Midbrain (tissue), 1 donor: ENCODE measurements at regions not wholly inside any gene's neighbourhood (a gene's known extent, or its start where the extent isn't known, plus 50 kb on each side); places are given as distances from the start of the nearest gene placed in this dataset.
A peak's percentile ranks its signal among the peaks of the same experiment; 100 is the strongest.

Source experiments
- DNase-seq: peaks from one replicate; lab custom pipeline; 2025; lab: John Stamatoyannopoulos, UW

- DNase-seq: no peak
Observed at GRCh38 chr4:111798840-111799239, 346.4 kb upstream of the FAM241A start.

GRCh38 chr4:111800551-111800950 is 344.7 kb upstream of the FAM241A start:
- no peak for DNase-seq

- DNase-seq: no peak
Observed at GRCh38 chr4:111802191-111802590, 343.1 kb upstream of the FAM241A start.

DNA sequence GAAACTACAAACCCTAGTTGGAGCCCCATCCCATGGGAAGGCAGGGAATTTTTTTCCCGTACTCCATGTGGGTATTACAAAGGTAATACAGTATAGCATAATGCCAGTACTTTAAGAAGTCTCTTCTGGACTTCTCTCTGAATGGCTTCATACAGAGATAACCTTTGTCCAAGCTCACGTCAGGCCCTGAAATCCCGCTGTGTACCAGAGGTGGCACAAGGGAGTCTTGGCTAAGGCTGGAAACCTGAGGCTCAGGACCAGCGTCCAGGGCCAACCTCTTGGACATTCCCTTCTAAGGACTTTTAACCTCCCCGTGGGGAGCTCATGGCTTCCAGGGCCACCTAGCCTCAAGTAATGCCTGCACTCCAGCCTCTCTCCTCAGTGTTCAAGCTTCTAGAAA is 338.9 kb upstream of the FAM241A start:
- no peak for DNase-seq

GRCh38 chr4:111807576-111807975 is 337.7 kb upstream of the FAM241A start:
- no peak for DNase-seq

DNA sequence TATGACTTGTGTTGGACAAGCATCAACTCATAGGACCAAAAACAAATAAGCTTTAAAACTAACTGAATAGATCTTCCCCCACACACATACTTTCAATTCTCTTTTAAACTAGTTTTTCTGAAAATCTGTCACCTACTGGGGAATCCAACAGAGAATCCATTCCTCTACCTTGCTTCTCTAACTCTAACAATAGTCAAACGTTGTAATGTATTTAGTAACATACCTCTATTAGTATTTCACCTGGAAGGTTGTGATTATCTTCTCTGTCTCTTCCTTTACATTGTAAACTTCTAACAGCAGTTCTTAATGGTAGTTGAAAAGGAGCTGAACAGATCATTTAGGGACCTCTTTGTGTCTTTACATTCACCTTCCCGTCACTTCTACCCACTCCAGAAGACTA is 337.1 kb upstream of the FAM241A start:
- DNase-seq: no peak

GRCh38 chr4:111811661-111812060 is 333.6 kb upstream of the FAM241A start:
- DNase-seq: no peak

DNA sequence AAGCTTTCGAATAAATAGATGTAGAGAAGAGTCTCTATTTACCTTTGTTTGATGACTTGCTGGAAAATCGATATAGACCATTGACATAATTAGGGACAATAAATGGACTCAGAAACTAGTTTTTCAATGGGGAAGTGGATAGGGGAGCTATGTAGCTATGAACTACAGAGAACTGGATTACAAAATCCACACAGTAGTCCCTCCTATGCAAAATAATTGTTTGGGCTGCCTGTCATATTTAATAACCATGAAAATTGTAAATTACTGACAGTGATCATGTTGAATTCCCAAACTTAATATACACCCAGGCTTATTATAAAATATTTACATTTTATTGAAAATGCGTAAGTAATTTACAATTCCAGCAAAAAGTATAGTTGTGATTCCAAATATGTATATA is 333.1 kb upstream of the FAM241A start:
- no peak for DNase-seq

DNA sequence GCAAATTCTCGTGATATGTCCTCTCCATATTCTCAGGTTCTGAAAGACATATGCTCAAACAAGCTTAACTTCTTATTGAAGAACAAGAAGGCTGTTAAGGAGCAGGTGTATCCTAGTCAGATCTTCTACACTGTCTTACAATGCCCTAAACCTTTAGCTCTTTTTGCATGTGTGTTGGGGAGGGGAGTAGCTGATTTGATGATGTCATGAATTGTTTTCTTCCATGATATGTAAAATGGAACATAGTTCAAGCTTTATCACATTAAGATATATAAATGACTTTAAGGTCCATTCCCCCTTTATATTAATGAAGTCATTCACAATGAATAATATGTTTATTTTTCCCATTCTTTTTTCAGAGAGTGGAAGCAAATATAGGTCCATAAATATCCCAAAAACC is 332.5 kb upstream of the FAM241A start:
- no peak for DNase-seq

DNA sequence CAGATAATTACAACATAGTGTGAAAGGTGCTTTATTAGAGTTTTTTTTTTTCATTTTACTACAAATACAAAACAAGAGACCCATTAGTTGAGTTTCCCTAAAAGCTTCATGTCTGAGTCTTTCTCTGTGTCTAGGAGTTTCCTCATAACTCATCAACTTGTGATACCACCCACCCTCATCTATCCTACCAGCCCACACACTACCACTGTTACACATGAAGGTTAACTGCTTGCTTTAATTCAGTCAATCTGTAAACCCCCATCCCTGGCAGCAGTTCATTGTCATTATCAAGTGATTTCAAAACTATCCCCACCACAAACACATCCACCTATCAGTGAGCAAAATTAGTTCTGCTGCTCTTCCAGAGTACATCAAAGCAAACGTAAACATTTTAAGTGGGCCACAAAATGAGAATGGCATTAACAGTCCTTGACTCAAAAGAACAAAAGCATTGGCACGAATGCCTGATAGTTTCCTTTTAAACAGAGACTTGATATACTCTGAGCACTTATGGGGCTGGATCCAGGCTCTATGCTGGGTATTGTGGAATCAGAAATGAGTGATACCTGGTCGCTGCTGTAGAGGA is 331.6 kb upstream of the FAM241A start:
- no peak for DNase-seq

DNA sequence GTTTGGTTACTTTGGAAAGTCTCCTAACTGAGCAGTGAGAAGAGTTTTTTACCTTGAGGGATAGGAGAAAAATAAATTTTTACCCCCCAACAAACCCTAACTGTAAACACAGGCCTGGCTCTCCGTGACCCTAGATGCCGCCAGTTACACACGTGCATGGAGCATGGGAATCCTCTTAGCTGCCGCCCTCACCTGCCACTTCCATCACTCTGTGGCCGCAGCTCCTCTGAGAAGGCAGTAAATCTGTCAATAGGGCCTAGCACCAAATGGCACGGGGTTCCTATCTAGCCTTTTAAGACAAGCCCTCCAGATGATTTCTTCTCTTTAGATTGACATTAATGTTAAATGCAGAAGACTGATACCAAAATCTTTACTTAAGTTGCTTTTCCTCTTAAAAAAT is 330.3 kb upstream of the FAM241A start:
- no peak for DNase-seq

GRCh38 chr4:111821342-111821741 is 323.9 kb upstream of the FAM241A start:
- DNase-seq: no peak

DNA sequence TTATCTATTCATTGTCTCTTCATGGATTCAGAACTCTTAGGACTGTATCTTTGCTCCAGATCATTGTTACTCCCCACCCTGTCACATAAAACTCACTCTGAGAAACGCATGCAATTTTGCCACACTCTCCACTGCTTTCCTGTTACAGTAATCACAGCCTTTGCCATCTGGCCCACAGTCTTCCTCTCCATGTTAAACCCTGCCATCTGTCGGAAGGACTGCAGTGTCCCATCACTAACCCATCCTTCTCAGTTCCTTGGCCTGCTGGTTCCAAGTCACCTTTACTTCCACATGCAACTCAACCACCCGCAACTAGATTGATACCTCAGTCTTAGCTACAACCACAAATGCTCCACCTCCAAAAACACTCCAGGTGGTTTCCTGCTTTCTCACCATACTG is 308.7 kb upstream of the FAM241A start:
- DNase-seq: no peak

DNA sequence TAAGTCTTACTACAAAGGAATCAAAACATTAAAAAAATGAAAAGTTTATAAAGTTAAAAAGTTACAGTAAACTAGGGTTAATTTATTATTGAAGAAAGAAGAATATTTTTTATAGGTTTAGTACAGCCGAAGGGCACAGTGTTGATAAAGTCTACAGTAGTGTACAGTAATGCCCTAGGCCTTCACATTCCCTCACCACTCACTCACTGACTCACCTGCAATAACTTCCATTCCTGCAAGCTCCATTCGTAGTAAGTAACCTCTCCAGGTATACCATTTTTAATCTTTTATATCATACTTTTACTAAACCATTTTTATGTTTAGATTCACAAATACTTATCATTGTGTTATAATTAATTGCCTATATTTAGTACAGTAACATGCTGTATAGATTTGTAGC is 307.5 kb upstream of the FAM241A start:
- DNase-seq: no peak

GRCh38 chr4:111838406-111838930 is 306.8 kb upstream of the FAM241A start:
- no peak for DNase-seq

GRCh38 chr4:111839141-111839540 is 306.1 kb upstream of the FAM241A start:
- DNase-seq: peak; percentile 36

- no peak for DNase-seq
Observed at GRCh38 chr4:111842336-111842735, 302.9 kb upstream of the FAM241A start.

DNA sequence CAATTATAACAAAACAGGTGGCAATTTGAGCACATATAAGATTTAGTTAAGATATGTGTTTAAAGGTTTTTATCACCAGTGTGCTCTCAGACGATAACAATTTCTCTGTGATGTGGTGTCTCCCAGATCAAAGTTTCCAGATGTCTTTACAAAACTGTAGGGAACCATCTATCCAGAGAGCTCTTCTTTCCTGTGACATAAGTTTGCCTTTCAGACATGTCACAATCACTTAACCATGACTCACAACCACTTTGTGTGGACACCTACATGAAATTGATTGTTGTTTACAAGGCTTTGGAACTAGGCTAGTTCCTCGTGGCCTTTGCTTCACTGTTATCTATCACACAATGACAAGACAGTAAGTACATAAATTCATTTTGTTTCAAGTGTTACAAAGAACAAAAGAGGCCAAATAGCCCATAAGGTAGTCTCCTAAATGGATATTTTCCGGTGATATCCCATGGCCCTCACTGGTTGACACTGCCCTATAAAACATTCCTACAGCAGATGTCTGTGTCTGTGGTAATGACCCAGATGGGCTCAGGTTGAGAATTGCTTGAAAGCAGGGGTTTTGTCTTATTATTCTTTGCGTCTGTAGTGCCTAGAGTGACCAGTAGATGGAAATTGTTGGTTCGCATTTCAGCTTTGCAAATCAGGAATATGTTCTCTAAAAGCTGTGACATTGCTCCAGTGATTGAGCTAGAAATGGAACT is 297.8 kb upstream of the FAM241A start:
- no peak for DNase-seq

DNA sequence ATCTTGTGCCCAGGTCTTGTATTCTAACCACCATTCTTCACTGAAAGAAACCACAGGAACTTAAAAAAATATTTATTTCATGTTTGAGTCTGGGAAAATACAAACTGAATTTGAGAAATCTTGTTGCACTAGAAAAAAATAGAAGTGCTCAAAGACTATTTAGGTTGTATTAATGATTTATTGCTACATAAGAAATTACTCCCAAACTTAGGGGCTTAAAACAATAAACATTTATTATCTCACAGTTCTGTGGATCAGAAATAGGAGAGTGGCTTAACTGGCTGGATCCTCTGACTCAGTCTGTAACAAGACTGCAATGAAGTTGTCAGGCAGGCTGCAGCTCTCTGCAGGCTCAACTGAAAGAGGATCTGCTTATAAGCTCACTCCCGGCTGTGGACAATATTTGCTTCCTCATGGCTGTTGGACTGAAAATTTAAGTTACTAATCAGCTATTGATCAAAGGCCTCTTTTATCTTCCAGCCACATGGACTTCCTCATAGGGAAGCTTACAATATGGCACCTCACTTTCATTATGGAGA is 295.4 kb upstream of the FAM241A start:
- DNase-seq: no peak

DNA sequence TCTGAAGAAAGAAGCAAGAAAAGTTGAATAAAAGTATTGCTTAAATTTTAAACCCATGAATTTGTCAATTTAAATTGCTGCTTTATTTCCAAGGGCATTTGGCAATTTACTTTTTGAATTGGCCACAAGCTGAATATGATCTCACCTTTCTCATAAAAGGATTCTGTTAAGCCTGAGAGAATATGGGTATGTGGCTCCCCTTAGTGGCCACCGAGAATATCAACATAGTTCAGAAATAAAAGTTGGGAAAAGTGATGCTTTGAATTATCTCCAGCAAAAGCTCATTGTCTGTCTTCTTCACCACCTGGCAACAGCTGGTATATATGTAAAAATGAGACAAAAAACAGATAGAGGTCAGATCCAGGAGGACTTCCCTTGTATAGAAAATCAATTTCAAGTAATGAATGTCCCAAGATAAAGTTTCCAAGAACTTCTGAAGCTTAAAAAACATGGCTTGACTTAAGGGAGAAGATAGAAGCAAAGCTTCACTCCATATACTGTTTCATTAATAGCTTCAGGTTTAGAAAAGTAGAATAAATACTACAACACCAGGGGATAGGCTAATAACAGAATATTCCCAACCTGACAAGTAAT is 290.7 kb upstream of the FAM241A start:
- peak; percentile 23 for DNase-seq

DNA sequence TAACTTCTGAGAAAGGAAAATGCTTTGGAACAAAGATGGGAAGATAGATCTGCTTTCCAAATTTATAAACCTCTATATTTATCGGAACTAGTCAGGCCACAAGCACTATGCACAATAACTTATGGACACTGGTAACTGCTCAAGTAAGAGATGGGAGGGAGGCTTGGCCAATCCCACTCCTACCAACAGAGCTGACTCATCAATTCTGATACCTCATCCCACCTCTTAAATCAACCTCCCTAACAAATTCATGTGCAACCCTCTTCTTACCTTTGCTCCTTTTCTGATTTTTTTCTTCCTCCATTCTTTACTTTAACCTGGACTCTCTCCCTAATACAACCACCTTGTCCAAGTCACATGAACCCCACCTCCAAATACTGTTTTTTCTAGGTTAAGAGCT is 289.9 kb upstream of the FAM241A start:
- DNase-seq: no peak

DNA sequence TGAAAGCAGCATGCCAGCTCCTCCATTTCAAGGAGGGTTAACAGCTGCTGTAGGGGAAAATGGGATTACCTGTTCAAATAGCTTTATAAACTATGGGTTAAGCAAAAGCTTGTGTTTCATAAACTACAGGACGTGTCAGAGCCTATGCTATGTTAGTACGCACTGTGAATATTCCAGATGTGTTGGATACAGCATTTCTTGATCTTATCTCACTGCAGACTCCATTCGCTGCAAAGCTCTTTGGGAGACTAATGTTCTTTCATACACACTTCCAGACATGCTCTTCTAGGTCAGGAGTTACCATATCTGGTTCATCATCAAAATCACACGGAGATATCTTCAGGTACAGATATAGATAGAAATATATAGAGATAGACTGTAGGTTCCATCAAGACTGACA is 281.2 kb upstream of the FAM241A start:
- no peak for DNase-seq

DNA sequence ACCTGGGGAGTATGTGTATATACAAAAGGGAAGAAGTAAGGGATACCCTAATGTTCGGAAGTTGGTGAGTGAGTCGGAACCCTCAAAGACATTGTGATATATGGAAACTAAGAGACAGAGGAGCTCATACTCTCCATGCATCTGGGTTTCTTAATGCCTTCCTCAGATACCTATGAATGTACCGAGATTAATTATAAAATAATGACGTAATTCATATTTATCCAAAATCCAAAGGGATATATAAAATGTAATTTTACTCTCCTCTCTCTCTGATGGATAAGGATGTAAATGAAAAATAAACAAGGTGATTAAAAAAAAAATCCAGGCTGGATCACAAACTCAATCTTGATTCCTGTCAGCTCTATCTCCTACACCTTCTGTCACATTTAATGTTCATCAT is 275.9 kb upstream of the FAM241A start:
- no peak for DNase-seq
